SK-N-SH (cell line): ENCODE measurements at regions not wholly inside any gene's neighbourhood (a gene's known extent, or its start where the extent isn't known, plus 50 kb on each side); places are given as distances from the start of the nearest gene placed in this dataset.

Experiments used
- EP300 ChIP-seq, 2 experiments: IDR thresholded peaks; 2 replicates each; pipeline versions ENCODE4 v1.4.0 to v1.6.1; 2012; ENCODE audit warnings: borderline replicate concordance in 1 of 2, low read depth in 1 of 2, low read length in 1 of 2
- EZH2phosphoT487 ChIP-seq: fragments of 200-600 bp; sonication (generic); IDR thresholded peaks from 2 replicates; pipeline ENCODE4 v1.6.1; 2017; ENCODE audit warnings: low read depth, mixed run types, mild to moderate bottlenecking, antibody characterized with exemption, moderate library complexity, borderline replicate concordance
- GATA2 ChIP-seq: sonication (generic); formaldehyde crosslinking; IDR thresholded peaks from 2 replicates; pipeline ENCODE4 v1.5.0; 2020; ENCODE audit warnings: mild to moderate bottlenecking, missing genetic modification reagents
- MXI1 ChIP-seq: IDR thresholded peaks from 2 replicates; pipeline ENCODE4 v1.6.1; 2012; ENCODE audit warnings: mild to moderate bottlenecking, low read depth, low read length, improper control_type of control experiment
- POLR2AphosphoS5 ChIP-seq: IDR thresholded peaks from 2 replicates; pipeline ENCODE4 v1.6.1; 2012; ENCODE audit warnings: low read depth, low read length
- RFX5 ChIP-seq: IDR thresholded peaks from 2 replicates; pipeline ENCODE4 v1.6.1; 2012; ENCODE audit warnings: mild to moderate bottlenecking, improper control_type of control experiment, low read length
- SMC3 ChIP-seq: IDR thresholded peaks from 2 replicates; pipeline ENCODE4 v1.6.1; 2012; ENCODE audit warnings: low read depth, low read length, improper control_type of control experiment
- TF ChIP-seq, protein P1 (sequence below): fragments of 200-600 bp; sonication (generic); IDR thresholded peaks from 2 replicates; pipeline ENCODE4 v1.6.1; 2017; ENCODE audit warnings: antibody characterized with exemption, mild to moderate bottlenecking, moderate library complexity
- TF ChIP-seq, protein P2 (sequence below): IDR thresholded peaks from 2 replicates; pipeline ENCODE4 v1.4.0; 2012; ENCODE audit warnings: low read depth
- TF ChIP-seq, protein P3 (sequence below): IDR thresholded peaks from 2 replicates; pipeline ENCODE4 v1.4.0; 2012; ENCODE audit warnings: low read depth, borderline replicate concordance

DNA sequence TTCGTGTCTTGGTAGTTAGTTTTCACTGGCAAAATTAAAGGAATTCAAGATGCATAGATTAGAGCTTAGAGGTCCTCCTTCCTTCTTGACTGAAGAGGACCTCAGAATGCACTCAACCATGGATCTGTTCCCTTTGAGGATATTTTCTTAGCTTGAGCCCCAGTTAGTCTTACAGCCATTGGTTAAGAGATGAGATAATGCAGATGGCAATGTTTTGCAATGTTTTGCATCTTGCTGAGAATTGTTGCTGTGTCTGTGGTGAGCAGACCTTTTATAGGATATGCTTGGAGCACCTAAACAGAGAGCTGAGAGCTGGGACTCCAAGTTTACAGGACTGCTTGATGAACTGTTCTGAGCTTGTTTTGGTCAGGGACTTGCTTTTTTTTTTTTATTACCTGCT is 107.5 kb downstream of the TMEM170B start:
- TF ChIP-seq RFX5 (no peak), EP300 (IDR thresholded peaks at IDR 0.05; ENCODE audit: borderline replicate concordance in 1 of 2, low read depth in 1 of 2, low read length in 1 of 2) (no peak), POLR2AphosphoS5 (no peak), MXI1 (no peak), SMC3 (no peak), EZH2phosphoT487 (no peak), GATA2 (CRISPR knock-in tag) (no peak)
- TF ChIP-seq, protein P1, sequence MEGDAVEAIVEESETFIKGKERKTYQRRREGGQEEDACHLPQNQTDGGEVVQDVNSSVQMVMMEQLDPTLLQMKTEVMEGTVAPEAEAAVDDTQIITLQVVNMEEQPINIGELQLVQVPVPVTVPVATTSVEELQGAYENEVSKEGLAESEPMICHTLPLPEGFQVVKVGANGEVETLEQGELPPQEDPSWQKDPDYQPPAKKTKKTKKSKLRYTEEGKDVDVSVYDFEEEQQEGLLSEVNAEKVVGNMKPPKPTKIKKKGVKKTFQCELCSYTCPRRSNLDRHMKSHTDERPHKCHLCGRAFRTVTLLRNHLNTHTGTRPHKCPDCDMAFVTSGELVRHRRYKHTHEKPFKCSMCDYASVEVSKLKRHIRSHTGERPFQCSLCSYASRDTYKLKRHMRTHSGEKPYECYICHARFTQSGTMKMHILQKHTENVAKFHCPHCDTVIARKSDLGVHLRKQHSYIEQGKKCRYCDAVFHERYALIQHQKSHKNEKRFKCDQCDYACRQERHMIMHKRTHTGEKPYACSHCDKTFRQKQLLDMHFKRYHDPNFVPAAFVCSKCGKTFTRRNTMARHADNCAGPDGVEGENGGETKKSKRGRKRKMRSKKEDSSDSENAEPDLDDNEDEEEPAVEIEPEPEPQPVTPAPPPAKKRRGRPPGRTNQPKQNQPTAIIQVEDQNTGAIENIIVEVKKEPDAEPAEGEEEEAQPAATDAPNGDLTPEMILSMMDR, result no peak
- TF ChIP-seq, protein P2, sequence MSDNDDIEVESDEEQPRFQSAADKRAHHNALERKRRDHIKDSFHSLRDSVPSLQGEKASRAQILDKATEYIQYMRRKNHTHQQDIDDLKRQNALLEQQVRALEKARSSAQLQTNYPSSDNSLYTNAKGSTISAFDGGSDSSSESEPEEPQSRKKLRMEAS, result no peak
- TF ChIP-seq, protein P3, sequence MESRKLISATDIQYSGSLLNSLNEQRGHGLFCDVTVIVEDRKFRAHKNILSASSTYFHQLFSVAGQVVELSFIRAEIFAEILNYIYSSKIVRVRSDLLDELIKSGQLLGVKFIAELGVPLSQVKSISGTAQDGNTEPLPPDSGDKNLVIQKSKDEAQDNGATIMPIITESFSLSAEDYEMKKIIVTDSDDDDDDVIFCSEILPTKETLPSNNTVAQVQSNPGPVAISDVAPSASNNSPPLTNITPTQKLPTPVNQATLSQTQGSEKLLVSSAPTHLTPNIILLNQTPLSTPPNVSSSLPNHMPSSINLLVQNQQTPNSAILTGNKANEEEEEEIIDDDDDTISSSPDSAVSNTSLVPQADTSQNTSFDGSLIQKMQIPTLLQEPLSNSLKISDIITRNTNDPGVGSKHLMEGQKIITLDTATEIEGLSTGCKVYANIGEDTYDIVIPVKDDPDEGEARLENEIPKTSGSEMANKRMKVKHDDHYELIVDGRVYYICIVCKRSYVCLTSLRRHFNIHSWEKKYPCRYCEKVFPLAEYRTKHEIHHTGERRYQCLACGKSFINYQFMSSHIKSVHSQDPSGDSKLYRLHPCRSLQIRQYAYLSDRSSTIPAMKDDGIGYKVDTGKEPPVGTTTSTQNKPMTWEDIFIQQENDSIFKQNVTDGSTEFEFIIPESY, result no peak
